ENCODE measurements at regions not wholly inside any gene's neighbourhood (a gene's known extent, or its start where the extent isn't known, plus 50 kb on each side); places are given as distances from the start of the nearest gene placed in this dataset.

- no peak for TF ChIP-seq CTCF (conservative IDR thresholded peaks at IDR 0.05; ENCODE audit: low read depth in 2 of 2)
- no peak for TF ChIP-seq REST (IDR thresholded peaks at IDR 0.05; ENCODE audit: unreplicated experiment)
- TF ChIP-seq POLR2AphosphoS5 (IDR thresholded peaks at IDR 0.05; ENCODE audit: low read depth), result no peak
Measured at GRCh38 chr22:47727641-47728040, 965.2 kb downstream of the TBC1D22A start.

Measured in GM23338 (cell line).